ENCODE measurements at regions not wholly inside any gene's neighbourhood (a gene's known extent, or its start where the extent isn't known, plus 50 kb on each side); places are given as distances from the start of the nearest gene placed in this dataset.

GRCh38 chr17:72394531-72394930 is 273.7 kb downstream of the SOX9 start:
- H3K27ac Mint-ChIP-seq = no peak overlapping the region

More at GRCh38 chr17:72394531-72394930, 273.7 kb downstream of the SOX9 start:
- Mint-ChIP-seq H3K4me1 (peaks cover 27% of the 10 kb centered on the region), H3K9me3 (no peaks in the 10 kb centered on the region), H3K27me3 (ENCODE audit: insufficient read depth, low read depth, poor library complexity) (peaks cover 2% of the 10 kb centered on the region), H3K4me3 (no peak overlapping the region), H3K36me3 (ENCODE audit: low read depth) (no peaks in the 10 kb centered on the region)
- Histone ChIP-seq H3K9me2 (ENCODE audit: insufficient read depth) (no peaks in the 10 kb centered on the region), H2AFZ (no peak overlapping the region), H3K4me2 (no peak overlapping the region), H3F3A (replicated peaks; ENCODE audit: low read depth) (no peaks in the 10 kb centered on the region), H3K36me3 (ENCODE audit: insufficient read depth) (no peaks in the 10 kb centered on the region), H3K27me3 (ENCODE audit: insufficient read depth) (no peaks in the 10 kb centered on the region), H3K4me3 (no peak overlapping the region), H3K4me1 (ENCODE audit: insufficient read depth) (peaks cover 9% of the 10 kb centered on the region), H4K20me1 (replicated peaks; ENCODE audit: insufficient read depth) (no peaks in the 10 kb centered on the region), H3K79me2 (replicated peaks; ENCODE audit: insufficient read depth) (no peaks in the 10 kb centered on the region), H3K27ac (ENCODE audit: low read depth) (no peak overlapping the region)
- TF ChIP-seq STAT1 (IDR thresholded peaks at IDR 0.05; ENCODE audit: unreplicated experiment) = no peak
- TF ChIP-seq REST (IDR thresholded peaks at IDR 0.05; ENCODE audit: unreplicated experiment) = no peak
- TF ChIP-seq CREB1 (CRISPR knock-in tag; IDR thresholded peaks at IDR 0.05; ENCODE audit: low read depth) = no peak
- no peak for TF ChIP-seq NANOG (IDR thresholded peaks at IDR 0.05; ENCODE audit: borderline replicate concordance)
- no peak for TF ChIP-seq EZH2phosphoT487 (IDR thresholded peaks at IDR 0.05; ENCODE audit: unreplicated experiment)
- no peak for TF ChIP-seq POLR2AphosphoS5 (IDR thresholded peaks at IDR 0.05; ENCODE audit: low read depth)
- no peak for TF ChIP-seq EZH2 (IDR thresholded peaks at IDR 0.05; ENCODE audit: low read depth, unreplicated experiment)
- no peak for TF ChIP-seq ZNF114 (CRISPR knock-in tag; IDR thresholded peaks at IDR 0.05)
- no peak for TF ChIP-seq CTCF (conservative IDR thresholded peaks at IDR 0.05; ENCODE audit: low read depth in 2 of 2)
- no peak for TF ChIP-seq ETS1 (IDR thresholded peaks at IDR 0.05)
- no peak for TF ChIP-seq JUNB (IDR thresholded peaks at IDR 0.05; ENCODE audit: unreplicated experiment)
- no peak for TF ChIP-seq ZNF331 (CRISPR knock-in tag; IDR thresholded peaks at IDR 0.05; ENCODE audit: low read depth)
- TF ChIP-seq ZNF462 (CRISPR knock-in tag; IDR thresholded peaks at IDR 0.05) = no peak
- ATAC-seq (no peak), DNase-seq (ENCODE audit: low spot score) (no peak)

Data from GM23338 (cell line).